ENCODE measurements at regions not wholly inside any gene's neighbourhood (a gene's known extent, or its start where the extent isn't known, plus 50 kb on each side); places are given as distances from the start of the nearest gene placed in this dataset.

- TF ChIP-seq CTCF (IDR thresholded peaks at IDR 0.05; ENCODE audit: low read depth, low read length, missing input control), result no peak
- no peak for TF ChIP-seq YY1 (IDR thresholded peaks at IDR 0.05)
Measured at GRCh38 chr2:15107137-15107536, 454.0 kb downstream of the NBAS start.

Measured in liver (tissue), 2 donors.